HG03139 (cell line): ENCODE measurements at regions not wholly inside any gene's neighbourhood (a gene's known extent, or its start where the extent isn't known, plus 50 kb on each side); places are given as distances from the start of the nearest gene placed in this dataset.
"Not testable (repeated sequence)": the region's sequence is repeated elsewhere in the genome, so short reads cannot be mapped to it uniquely, and the experiment has no call there.

ENCODE experiments used
- ATAC-seq: cut with Tn5 transposase; IDR thresholded peaks from one replicate; pipeline ENCODE4 v1.9.1; 2021; ENCODE audit not compliant: unreplicated experiment

DNA sequence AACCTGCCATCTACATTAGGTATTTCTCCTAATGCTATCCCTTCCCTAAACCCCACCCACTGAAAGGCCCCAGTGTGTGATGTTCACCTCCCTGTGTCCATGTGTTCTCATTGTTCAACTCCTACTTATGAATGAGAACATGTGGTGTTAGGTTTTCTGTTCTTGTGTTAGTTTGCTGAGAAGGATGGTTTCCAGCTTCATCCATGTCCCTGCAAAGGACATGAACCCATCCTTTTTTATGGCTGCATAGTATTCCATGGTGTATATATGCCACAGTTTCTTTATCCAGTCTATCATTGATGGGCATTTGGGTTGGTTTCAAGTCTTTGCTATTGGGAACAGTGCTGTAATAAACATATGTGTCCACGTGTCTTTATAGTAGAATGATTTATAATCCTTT, 149.2 kb downstream of the PCDH7 start:
- not testable (repeated sequence) for ATAC-seq

GRCh38 chr4:30870513-30870912, 150.3 kb downstream of the PCDH7 start:
- no peak for ATAC-seq

DNA sequence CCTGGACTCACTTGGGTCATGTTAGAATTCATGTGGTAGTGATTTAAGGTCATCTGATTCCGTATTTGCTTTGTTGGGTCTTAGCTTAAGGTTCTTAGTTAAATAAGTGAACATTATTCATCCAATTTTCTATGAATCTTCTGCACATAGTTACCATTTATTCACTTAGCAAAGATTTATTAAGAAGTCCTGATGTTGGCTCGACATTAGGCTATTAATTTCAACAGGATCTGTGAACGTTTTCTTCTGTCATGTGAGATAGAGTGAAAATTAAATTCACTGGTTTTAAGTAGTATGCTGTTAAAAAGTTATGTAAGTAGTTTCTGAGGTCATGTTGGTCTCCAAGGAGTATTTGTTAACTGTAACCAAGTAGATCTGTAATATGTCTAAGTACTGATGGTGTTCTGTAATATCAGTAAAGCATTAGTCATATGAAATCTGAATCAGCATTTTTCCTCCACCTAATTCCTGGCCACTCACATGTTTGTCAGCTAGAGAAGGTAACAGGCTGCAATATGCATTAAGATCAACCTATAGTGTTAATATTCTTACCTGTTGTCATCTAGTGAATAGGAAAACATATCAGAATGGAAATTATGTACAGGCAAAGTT, 155.6 kb downstream of the PCDH7 start:
- no peak for ATAC-seq

- ATAC-seq = no peak
Observed at GRCh38 chr4:30879855-30880598, 159.9 kb downstream of the PCDH7 start.

- no peak for ATAC-seq
Observed at GRCh38 chr4:30881985-30882384, 161.8 kb downstream of the PCDH7 start.

- ATAC-seq = no peak
Observed at GRCh38 chr4:30882443-30882842, 162.3 kb downstream of the PCDH7 start.

GRCh38 chr4:30882995-30883675, 163.0 kb downstream of the PCDH7 start:
- no peak for ATAC-seq

GRCh38 chr4:30901461-30902451, 181.6 kb downstream of the PCDH7 start:
- ATAC-seq = no peak

DNA sequence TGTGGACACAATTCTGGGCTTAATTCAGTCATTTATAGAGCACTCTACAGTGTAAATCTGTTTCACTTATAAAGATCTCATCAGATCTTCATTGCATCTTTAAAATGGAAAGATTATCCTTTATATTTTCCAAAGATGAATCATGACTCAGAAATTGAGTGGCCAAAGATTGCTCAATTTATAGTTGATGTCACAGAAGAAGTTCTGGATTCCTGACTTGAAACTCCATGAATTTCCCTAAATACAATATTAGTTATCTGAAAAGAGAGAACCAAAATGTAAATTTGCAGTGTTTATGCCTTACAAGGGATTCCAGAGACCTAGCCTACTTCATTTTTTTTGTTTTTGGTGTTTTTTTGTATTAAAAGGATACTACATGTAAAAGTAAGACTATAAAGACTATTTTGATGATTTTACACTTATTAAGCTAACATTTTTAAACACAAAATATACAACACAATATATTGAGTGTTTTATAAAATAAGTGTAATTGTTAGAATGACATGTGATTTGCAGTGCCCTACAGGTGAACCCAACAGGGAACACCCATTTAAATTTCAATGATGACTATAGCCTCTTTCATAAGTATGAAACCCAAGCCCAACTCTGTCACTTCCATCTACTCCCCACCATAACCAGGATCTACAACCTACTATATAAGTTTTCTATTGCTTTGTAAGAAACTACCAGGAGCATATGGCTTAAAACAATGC, 183.5 kb downstream of the PCDH7 start:
- no peak for ATAC-seq

- ATAC-seq = no peak
Observed at GRCh38 chr4:30904215-30904555, 184.0 kb downstream of the PCDH7 start.

DNA sequence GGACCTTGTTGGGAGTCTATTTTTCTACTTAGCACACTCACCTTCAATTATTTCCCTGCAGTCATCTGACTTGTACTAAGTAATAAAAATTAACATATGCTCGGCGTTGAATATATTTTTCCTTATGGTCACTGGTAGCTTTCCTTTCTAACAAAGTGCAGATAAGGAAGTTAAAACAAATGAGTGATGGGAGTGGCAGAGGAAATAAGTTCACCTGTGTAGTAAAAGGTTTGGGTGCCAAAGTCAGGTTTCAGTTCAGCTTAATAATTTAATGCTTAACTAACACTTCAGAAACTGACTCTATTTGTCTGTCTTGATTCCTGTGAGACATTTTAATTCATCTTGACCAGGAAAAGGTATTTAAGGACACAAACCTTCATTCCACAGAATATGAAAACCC, 184.4 kb downstream of the PCDH7 start:
- no peak for ATAC-seq

DNA sequence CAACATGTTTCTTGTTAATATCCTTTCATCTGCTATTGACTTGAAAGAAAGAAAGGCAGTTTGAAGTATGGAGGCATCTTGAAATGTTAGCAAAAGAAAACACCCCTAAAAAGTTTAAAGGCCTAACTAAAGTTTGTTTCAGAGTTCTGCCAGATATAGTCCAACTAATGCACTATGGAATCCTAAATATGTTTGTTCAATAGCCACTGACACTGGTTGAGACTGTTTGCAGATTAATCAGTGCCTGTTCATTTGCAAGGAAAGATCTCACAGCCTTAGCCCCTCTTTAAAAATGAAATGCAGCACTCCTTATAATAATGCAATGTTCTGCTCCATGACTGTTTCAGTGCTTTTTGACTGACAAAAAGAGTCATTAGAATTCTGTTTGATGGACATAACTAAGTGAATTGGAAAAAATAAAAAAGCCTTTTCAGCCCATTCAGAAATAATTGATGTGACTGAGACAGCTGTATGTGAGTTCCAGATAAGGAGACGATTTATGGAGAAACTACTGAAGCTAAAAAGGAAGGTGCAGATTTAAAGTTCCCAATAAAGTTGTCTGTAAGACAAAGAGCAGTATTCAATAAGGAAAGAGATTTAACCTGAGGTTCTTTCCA, 192.0 kb downstream of the PCDH7 start:
- ATAC-seq = no peak

GRCh38 chr4:30916337-30917274, 196.4 kb downstream of the PCDH7 start:
- no peak for ATAC-seq

DNA sequence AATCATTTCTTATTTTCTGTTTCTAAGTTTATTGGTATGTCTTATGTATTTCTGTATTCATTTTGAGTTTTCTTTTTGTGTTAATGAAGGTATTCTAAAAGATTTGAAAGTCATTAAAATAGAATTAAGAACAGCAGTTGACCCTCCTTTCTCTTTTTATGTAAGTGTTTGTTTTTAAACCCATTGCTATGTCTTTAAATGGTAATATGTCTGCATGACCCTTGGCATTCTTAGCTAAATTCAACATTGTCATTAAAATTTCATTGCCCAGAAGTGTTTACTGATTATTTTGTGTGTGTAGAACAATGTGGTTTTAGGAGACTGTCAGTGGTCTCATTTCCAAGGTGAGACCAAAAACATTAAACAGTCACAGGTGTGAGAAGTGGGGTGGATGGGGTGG, 197.8 kb downstream of the PCDH7 start:
- no peak for ATAC-seq

DNA sequence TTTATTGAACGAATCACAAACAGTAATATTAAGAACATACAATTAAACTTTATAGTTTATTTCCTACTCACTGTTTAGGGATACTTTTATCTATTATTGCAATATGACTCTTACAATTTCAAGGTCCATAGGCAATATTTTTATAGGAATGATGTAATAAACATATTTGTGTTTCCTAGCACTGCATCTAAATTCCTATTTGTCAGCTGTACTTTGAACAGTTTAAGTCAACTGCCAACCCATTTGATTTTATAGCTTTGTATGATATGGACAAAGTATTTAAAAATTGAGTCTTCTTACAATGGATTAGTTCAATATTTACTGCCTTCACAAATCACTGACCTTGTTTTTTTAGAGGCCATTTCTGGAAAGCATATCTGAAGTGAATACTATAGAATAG, 199.3 kb downstream of the PCDH7 start:
- no peak for ATAC-seq

GRCh38 chr4:30920043-30920442, 199.9 kb downstream of the PCDH7 start:
- ATAC-seq = no peak

GRCh38 chr4:30922625-30923024, 202.5 kb downstream of the PCDH7 start:
- ATAC-seq = no peak

DNA sequence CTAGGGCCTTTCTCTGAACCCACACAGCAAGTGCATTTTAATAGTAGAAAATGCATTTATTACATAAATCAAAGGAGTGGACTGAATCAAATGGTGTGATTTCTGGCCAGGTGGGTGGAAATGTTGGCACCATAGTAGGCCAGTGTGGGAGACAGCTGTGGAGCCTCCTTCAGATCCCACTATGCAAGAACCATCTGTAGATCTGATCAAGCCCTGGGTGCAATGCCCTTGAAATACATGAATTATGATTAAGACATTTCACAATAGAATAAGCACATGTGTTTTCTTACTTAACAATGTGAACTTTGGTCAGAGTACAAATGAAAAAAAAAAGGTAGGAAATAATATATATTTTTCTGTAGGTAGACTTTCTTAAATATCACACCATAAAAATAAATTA, 204.3 kb downstream of the PCDH7 start:
- no peak for ATAC-seq

- ATAC-seq = no peak
Observed at GRCh38 chr4:30929649-30930048, 209.5 kb downstream of the PCDH7 start.
